DND-41 (cell line): ENCODE measurements at regions not wholly inside any gene's neighbourhood (a gene's known extent, or its start where the extent isn't known, plus 50 kb on each side); places are given as distances from the start of the nearest gene placed in this dataset.

ENCODE experiments used
- ATAC-seq: fragments of 200-7000 bp; cut with Tn5 transposase; 3 replicates; pipeline ENCODE4 v1.9.1; 2021; ENCODE audit warnings: low read depth; ENCODE audit not compliant: insufficient read depth
- DNase-seq: peaks from one replicate; pipeline ENCODE4 v3.0.0-alpha.2; 2020
- H2AFZ ChIP-seq: 2 replicates; pipeline ENCODE4 v1.6.0; 2012; ENCODE audit warnings: low read depth, low read length
- H3K27ac ChIP-seq: 2 replicates; pipeline ENCODE4 v1.5.1; 2012; ENCODE audit warnings: low read length, inconsistent platforms
- H3K27me3 ChIP-seq: fragments of 200-600 bp; sonication (generic); 2 replicates; pipeline ENCODE4 v1.6.0; 2012; ENCODE audit warnings: low read length, mild to moderate bottlenecking, inconsistent platforms; ENCODE audit not compliant: insufficient read depth, poor library complexity
- H3K36me3 ChIP-seq: 2 replicates; pipeline ENCODE4 v1.5.1; 2012; ENCODE audit warnings: low read length, inconsistent platforms; ENCODE audit not compliant: insufficient read depth
- H3K4me1 ChIP-seq: 2 replicates; pipeline ENCODE4 v1.5.1; 2012; ENCODE audit warnings: mild to moderate bottlenecking, low read length; ENCODE audit not compliant: insufficient read depth
- H3K4me2 ChIP-seq: 2 replicates; pipeline ENCODE4 v1.6.0; 2012; ENCODE audit warnings: mild to moderate bottlenecking, moderate library complexity, low read length, inconsistent platforms; ENCODE audit not compliant: insufficient read depth
- H3K4me3 ChIP-seq, 2 experiments: fragments of 200-600 bp in 1 of 2; shearing (Covaris generic) in 1 of 2; 2 replicates each; pipeline ENCODE4 v1.5.1; 2012 to 2016; ENCODE audit warnings: inconsistent platforms in 2 of 2, low read length in 2 of 2, mild to moderate bottlenecking in 2 of 2, low read depth in 1 of 2, moderate library complexity in 1 of 2
- H3K79me2 ChIP-seq: 2 replicates; pipeline ENCODE4 v1.6.0; 2012; ENCODE audit warnings: low read length, inconsistent platforms; ENCODE audit not compliant: insufficient read depth
- H3K9ac ChIP-seq: 2 replicates; pipeline ENCODE4 v1.6.0; 2012; ENCODE audit warnings: low read depth, mild to moderate bottlenecking, inconsistent platforms, low read length, moderate library complexity
- H3K9me3 ChIP-seq: 2 replicates; pipeline ENCODE4 v1.5.1; 2012; ENCODE audit warnings: low read length, moderate library complexity, mild to moderate bottlenecking, inconsistent platforms; ENCODE audit not compliant: insufficient read depth, severe bottlenecking
- H4K20me1 ChIP-seq: 2 replicates; pipeline ENCODE4 v1.6.0; 2012; ENCODE audit warnings: low read length; ENCODE audit not compliant: insufficient read depth
- CTCF ChIP-seq: IDR thresholded peaks from 2 replicates; pipeline ENCODE4 v1.5.1; 2012; ENCODE audit warnings: borderline replicate concordance, low read length, moderate library complexity, mild to moderate bottlenecking; ENCODE audit not compliant: poor library complexity, severe bottlenecking; ENCODE audit errors: extremely low read depth
- EZH2 ChIP-seq: IDR thresholded peaks from 3 replicates; pipeline ENCODE4 v1.6.1; 2012; ENCODE audit warnings: borderline replicate concordance, low read depth, mild to moderate bottlenecking, moderate library complexity, low read length, inconsistent platforms; ENCODE audit not compliant: severe bottlenecking

GRCh38 chr15:47466357-47466756 lies 250.9 kb upstream of the SEMA6D start:
- Histone ChIP-seq H3K9me3 (no peaks in the 10 kb centered on the region), H3K9ac (no peak overlapping the region), H3K4me1 (no peaks in the 10 kb centered on the region), H3K4me3 (no peak overlapping the region), H2AFZ (no peak overlapping the region), H3K27me3 (no peaks in the 10 kb centered on the region), H3K27ac (no peak overlapping the region), H3K4me2 (no peak overlapping the region), H3K79me2 (no peaks in the 10 kb centered on the region), H4K20me1 (no peaks in the 10 kb centered on the region), H3K36me3 (no peaks in the 10 kb centered on the region)
- TF ChIP-seq CTCF: no peak
- no peak for TF ChIP-seq EZH2
- ATAC-seq: no peak
- no peak for DNase-seq

GRCh38 chr15:47470983-47471382 lies 246.3 kb upstream of the SEMA6D start:
- H2AFZ ChIP-seq: no peak overlapping the region
- H3K27ac ChIP-seq: no peak overlapping the region
- H3K9ac ChIP-seq: no peak overlapping the region
- no peaks in the 10 kb centered on the region for H3K36me3 ChIP-seq
- H4K20me1 ChIP-seq: no peaks in the 10 kb centered on the region
- no peaks in the 10 kb centered on the region for H3K79me2 ChIP-seq
- H3K4me2 ChIP-seq: no peak overlapping the region
- DNase-seq (no peak), ATAC-seq (no peak)
- no peaks in the 10 kb centered on the region for H3K4me1 ChIP-seq
- no peaks in the 10 kb centered on the region for H3K9me3 ChIP-seq
- H3K27me3 ChIP-seq: no peaks in the 10 kb centered on the region
- TF ChIP-seq EZH2 (no peak), CTCF (no peak)
- H3K4me3 ChIP-seq: no peak overlapping the region

GRCh38 chr15:47473106-47473725 lies 244.1 kb upstream of the SEMA6D start:
- H3K27me3 ChIP-seq: no peaks in the 10 kb centered on the region
- DNase-seq (no peak), ATAC-seq (no peak)
- no peaks in the 10 kb centered on the region for H3K4me1 ChIP-seq
- H3K79me2 ChIP-seq: no peaks in the 10 kb centered on the region
- H3K9me3 ChIP-seq: no peaks in the 10 kb centered on the region
- no peaks in the 10 kb centered on the region for H3K36me3 ChIP-seq
- no peak for TF ChIP-seq CTCF
- no peak for TF ChIP-seq EZH2
- no peak overlapping the region for H3K9ac ChIP-seq
- H3K27ac ChIP-seq: no peak overlapping the region
- no peak overlapping the region for H3K4me2 ChIP-seq
- no peaks in the 10 kb centered on the region for H4K20me1 ChIP-seq
- H3K4me3 ChIP-seq: no peak overlapping the region
- H2AFZ ChIP-seq: no peak overlapping the region
